ENCODE measurements at regions not wholly inside any gene's neighbourhood (a gene's known extent, or its start where the extent isn't known, plus 50 kb on each side); places are given as distances from the start of the nearest gene placed in this dataset.

- TF ChIP-seq, protein P1, sequence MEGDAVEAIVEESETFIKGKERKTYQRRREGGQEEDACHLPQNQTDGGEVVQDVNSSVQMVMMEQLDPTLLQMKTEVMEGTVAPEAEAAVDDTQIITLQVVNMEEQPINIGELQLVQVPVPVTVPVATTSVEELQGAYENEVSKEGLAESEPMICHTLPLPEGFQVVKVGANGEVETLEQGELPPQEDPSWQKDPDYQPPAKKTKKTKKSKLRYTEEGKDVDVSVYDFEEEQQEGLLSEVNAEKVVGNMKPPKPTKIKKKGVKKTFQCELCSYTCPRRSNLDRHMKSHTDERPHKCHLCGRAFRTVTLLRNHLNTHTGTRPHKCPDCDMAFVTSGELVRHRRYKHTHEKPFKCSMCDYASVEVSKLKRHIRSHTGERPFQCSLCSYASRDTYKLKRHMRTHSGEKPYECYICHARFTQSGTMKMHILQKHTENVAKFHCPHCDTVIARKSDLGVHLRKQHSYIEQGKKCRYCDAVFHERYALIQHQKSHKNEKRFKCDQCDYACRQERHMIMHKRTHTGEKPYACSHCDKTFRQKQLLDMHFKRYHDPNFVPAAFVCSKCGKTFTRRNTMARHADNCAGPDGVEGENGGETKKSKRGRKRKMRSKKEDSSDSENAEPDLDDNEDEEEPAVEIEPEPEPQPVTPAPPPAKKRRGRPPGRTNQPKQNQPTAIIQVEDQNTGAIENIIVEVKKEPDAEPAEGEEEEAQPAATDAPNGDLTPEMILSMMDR (conservative IDR thresholded peaks at IDR 0.05 in 1 of 2, IDR thresholded peaks at IDR 0.05 in 1 of 2; ENCODE audit: low read depth in 1 of 2, low read length in 2 of 2) = no peak
- TF ChIP-seq EZH2 (IDR thresholded peaks at IDR 0.05; ENCODE audit: low read length, missing control alignments) = no peak
Observed at GRCh38 chr5:171570244-171570825, 150.9 kb downstream of the FGF18 start.

Measured in fibroblast of lung (primary cell).